Glomerular visceral epithelial cell (primary cell): ENCODE measurements at regions not wholly inside any gene's neighbourhood (a gene's known extent, or its start where the extent isn't known, plus 50 kb on each side); places are given as distances from the start of the nearest gene placed in this dataset.
"Not testable (repeated sequence)": the region's sequence is repeated elsewhere in the genome, so short reads cannot be mapped to it uniquely, and the experiment has no call there.

Experiments used
- DNase-seq: peaks from one replicate; pipeline ENCODE4 v3.0.0-alpha.2; 2016; ENCODE audit errors: extremely low spot score

GRCh38 chr7:85447004-85447403 lies 260.1 kb upstream of the SEMA3D start:
- DNase-seq, result no peak

DNA sequence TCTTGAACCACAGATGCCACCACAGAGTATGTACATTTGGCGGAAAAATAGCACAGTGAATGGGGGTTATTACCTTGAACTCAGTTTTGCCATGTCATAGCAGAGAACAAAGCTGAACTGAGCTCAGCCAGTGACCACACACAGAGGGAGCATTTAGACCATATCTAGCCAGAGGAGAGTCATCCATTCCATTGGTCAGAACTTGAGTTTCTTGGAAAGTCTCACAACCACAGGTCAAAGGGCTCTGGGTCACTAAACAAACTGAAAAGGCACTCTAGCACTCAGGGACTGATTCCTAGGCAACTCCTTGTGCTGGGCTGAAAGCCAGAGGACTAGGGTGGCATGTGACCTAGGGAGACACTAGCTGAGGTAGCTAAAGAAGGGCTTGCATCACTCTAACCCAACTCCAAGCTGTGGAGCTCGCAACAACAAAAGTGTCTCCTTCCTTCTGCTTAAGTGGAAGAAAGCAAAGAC lies 239.7 kb upstream of the SEMA3D start:
- no peak for DNase-seq

GRCh38 chr7:85424298-85424697 lies 237.4 kb upstream of the SEMA3D start:
- no peak for DNase-seq

DNA sequence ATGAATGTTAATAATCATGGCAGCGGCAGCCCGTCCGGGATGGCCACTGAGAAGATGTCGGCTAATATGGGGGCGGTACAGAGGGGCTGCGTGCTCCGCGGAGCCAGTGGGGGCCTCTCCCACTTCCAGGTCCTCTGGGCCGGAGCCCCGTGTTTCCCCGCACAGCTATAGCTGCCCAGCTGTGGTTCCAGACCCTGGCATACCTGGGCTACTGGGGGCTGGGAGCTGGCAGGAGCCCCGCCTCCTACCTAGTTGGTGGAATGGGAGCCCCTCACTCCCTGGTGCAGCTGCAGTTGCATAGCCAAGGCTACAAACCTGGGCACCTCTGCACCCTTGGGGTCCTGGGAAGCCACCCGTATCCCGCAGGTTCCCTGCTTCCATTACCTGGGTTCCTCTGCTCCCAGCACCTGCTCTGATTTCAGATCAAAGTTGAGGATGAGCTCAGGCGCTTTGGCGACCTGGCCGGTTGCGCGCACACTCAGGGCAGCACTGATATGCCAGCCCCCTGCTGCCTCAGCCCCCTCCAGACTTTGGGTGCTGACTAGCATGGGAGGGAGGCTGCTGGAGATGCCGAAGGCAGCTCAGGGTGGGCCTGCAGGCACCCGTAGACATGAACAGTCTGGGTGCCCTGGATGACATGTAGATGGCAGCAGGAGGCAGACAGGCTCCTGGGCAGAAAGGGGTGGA lies 236.5 kb upstream of the SEMA3D start:
- DNase-seq, result no peak

DNA sequence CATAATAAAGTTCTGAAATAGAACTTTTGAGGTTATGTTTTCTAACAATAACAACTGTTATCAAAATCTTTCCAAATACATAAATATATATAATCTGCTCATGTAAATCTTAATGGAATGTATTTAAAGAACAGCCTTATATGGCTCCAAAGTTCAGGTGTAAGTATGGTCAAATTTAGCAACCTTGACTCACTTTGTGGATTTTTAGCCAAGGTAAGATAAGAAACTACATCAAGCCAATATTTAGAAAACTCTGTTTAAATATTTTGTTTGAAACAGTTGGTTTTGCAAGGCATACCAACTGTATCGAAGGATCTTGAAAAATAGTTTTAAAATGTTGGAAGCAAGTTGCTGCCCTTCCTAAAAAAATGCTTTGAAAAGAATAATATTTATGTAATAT lies 228.9 kb upstream of the SEMA3D start:
- no peak for DNase-seq

- no peak for DNase-seq
Measured at GRCh38 chr7:85413718-85414117, 226.9 kb upstream of the SEMA3D start.

DNA sequence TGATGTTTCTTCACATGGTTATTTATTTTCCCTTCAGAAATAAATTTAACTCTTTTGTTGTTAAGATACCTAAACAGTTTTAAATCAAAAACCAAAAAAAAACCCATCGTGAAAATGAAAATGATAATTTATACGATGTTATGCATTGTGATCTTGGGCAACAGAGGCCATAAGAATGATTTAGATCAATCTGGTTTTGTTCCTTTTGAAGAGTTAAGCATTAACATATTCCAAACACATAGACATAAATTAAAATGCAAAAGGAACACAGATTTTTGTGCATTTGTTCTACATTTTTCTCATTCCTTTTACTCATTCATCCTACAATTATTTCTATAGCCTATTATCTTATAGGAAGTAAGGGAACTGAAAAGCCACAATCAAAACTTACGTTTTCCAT lies 226.1 kb upstream of the SEMA3D start:
- DNase-seq, result no peak

DNA sequence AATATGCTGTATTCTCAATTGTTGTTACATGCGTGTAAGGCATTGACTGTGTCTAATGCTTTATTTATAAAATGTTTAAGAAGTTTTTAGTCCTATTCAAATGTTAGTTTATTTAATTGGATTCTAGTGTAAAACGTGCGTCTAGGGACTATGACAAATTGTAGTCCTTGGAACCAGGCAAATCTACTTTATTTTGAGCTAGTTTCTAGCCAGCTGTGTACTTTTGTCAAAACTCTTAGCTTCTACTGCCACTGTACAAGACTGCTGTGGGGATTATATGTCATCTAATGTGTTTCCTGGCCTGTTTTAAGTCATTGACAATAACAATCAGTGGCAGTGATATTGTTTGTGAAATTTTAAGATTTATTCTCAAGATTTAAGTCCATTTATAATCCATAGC lies 220.5 kb upstream of the SEMA3D start:
- DNase-seq, result no peak

DNA sequence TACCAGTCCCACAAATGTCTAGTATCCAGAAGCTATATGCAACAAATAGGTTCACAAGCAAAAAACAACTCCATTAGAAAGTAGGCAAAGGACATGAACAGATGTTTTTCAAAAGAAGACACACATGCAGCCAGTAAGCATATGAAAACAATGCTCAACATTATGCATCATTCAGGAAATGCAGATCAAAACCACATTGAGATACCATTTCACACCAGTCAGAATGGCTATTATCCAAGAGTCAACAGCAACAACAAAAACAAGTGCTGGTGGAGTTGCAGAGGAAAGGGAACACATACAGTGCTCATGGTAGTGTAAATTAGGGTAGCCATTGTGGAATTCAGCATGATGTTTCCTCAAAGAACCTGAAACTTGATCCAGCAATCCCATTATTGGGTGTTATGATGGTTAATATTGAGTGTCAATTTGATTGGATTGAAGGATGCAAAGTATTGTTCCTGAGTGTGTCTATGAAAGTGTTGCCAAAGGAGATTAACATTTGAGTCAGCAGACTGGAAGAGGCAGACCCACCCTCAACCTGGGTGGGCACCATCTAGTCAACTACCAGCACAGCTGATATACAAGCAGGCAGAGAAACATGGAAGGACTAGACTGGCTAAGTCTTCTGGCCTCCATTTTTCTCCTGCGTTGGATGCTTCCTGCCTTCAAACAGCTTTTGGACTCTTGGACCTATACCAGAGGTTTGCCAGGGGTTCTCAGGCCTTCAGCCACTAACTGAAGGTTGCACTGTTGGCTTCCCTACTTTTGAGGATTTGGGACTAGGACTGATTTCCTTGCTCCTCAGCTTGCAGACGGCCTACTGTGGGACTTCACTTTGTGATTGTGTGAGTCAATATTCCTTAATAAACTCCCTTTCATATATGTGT lies 218.4 kb upstream of the SEMA3D start:
- DNase-seq, result no peak

DNA sequence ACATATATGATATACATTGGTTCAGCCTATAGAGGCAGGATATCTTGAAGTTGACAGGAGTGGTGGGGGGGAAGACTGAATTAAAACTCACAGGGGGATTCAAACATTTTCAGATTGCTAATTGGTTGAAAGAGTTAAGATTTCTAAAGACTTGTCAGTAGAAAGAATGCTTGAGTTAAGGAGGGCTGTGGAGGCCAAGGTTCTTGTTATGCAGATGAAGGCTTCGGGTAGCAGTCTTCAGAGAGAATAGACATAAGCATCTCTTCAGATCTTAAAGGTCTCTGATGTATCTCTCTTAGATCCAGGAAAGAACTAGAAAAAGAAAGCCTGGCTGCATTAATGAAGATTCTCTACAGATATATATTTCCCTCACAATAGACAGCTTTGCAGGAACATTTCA lies 209.8 kb upstream of the SEMA3D start:
- no peak for DNase-seq

DNA sequence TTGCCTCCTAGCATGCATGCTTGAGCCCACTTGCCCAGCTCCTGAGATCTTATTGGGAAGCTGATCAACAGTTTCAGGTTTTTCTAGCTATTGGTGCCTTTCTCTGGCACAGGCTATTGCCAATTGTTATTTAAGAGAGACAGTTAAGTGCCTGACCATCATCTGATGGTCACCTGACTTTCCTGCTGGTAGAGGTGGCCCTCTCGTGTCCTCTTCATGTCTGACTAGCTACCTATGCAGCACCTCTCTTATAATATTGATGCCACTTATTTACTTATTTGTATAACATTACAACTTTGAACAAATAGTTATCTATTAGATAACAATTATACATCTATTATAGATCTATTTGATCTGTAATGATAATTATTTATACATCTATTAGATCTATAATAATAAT lies 205.9 kb upstream of the SEMA3D start:
- DNase-seq, result no peak

DNA sequence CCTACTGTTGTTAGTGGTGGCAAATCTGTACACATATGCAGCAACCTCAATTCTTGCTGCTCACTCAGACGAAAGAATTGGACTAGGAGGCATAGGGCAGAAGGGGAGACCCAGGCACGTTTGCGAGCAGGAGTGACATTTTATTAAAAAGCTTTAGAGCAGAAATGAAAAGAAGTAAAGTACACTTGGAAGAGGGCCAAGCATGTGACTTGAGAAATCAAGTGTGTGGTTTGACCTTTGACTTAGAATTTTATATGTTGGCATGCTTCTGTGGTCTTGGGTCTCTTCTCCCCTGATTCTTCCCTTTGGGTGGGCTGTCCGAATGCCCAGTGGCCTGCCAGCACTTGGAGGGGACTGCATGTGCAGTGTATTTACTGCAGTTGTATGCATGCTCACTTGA lies 205.5 kb upstream of the SEMA3D start:
- peak; percentile 0 for DNase-seq

DNA sequence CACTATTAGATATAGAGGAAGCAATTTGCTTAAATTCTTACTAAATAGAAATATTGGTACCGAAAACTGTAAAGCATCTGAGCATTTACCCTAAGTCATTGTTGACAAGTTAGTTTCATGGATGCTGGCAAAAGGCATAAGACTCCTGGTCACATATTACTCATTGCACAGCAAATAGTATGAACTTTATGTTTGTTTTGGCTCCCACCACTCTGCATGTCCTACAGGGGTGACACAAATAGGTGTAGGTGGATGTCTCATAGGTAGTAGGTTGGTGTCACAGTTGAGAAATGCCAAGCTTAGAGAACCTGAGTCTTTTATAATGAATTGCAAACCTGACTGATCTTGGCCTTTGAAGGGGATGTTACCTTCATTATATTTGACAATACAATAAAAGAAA lies 199.6 kb upstream of the SEMA3D start:
- no peak for DNase-seq

DNA sequence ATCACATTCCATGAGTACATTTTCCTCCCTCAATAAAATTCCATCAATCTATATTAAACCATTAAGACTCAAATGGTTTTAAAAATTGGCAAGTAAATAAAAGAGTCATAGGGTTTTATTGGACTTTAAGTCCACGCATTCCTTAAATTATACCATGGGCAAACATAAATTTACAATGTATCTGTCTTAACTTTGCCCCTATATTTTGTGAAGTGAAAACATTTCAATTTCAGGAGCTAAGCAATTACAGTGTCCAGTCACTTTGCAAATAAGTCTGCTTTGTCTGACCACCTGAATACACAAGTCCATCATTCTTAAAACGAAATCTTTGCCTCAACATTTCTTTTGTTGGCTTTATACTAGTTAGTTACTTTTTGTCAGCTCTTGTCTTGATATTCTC lies 197.5 kb upstream of the SEMA3D start:
- no peak for DNase-seq

DNA sequence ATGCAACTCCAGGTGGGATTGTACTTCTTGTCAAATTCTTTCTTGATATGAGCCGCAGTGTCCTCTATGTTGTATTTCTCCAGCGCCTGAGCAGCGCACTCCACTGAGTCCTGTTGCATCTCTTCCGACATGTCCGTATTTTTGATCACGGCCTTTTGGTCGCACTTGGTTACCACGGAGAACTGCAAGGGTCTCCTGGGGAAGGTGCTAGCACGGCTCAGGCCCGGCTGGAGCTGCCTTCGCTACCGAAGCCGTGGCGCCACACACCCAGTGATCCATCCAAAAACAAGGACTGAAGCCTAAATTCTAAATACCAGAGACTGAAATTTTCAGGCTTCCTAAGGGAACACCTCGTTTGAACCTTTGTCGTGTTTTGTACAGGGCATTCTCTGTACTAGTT lies 194.4 kb upstream of the SEMA3D start:
- DNase-seq, result no peak

DNA sequence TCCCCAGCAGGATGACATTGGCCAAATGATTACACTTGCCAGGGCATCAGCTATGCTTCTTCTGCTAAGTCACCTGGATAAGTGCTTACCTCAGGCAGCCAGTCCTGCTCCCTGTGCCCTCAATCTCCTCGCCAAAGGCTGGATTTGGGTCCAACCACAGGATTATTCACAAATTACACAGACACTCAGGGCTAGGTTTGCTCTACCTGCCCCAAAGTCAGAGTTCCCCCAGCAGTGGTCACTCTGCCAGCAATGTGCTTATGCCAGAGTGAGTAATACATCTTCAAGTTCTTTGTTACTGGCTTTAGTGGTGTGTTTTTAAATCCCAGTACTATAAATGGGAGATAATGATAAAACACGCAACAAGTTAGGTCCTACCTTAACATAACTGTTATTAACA lies 189.7 kb upstream of the SEMA3D start:
- DNase-seq, result no peak

DNA sequence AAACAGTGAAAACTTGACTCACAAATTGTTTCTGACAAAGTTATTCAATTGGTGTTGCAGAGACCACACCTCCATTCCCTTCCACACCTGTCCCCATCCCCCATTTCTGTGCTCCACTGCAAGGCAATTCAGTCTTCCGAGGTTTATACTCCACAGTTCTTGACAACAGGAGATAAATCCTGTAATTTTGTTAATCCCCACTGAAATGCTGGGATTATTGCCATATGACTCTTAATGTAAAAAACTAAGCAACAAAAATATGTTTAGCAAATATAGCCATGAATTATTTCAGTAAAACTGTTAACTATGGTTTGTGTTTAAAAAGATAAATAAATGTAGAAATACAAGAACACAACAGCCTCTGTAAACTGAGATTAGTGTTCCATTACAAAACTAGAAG lies 170.1 kb upstream of the SEMA3D start:
- DNase-seq, result no peak

GRCh38 chr7:85343484-85343883 lies 156.6 kb upstream of the SEMA3D start:
- no peak for DNase-seq

DNA sequence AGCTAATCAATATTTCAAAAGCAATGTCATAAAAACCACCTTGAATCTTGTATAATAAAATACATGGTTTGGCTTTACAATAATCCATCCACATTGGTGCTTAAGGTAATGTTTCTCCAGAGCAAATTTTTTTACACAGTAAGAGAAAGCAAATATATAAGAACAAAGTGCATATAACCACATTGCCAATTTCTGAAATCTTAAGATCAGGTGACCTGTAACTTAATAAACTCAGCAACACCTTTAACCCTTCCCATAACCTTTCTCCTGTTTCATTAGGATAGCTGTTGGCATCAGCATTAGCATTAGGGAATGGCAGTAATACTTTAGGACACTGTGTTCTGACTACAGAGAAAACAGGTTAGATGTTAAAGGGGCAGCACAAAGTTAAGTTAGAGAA lies 155.9 kb upstream of the SEMA3D start:
- DNase-seq, result no peak

- DNase-seq, result no peak
Measured at GRCh38 chr7:85341973-85342372, 155.1 kb upstream of the SEMA3D start.

GRCh38 chr7:85341121-85341520 lies 154.3 kb upstream of the SEMA3D start:
- no peak for DNase-seq

GRCh38 chr7:85336086-85336485 lies 149.2 kb upstream of the SEMA3D start:
- DNase-seq, result no peak

DNA sequence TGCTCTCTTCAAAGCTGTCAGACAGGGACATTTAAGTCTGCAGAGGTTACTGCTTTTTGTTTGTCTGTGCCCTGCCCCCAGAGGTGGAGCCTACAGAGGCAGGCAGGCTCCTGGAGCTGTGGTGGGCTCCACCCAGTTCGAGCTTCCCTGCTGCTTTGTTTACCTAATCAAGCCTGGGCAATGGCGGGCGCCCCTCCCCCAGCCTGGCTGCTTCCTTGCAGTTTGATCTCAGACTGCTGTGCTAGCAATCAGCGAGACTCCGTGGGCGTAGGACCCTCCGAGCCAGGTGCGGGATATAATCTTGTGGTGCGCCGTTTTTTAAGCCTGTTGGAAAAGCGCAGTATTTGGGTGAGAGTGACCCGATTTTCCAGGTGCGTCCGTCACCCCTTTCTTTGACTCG lies 148.3 kb upstream of the SEMA3D start:
- not testable (repeated sequence) for DNase-seq
